ENCODE measurements at regions not wholly inside any gene's neighbourhood (a gene's known extent, or its start where the extent isn't known, plus 50 kb on each side); places are given as distances from the start of the nearest gene placed in this dataset.

GRCh38 chr11:86740628-86741483 is 59.5 kb upstream of the PRSS23 start:
- POLR2A ChIA-PET (ENCODE audit: partially characterized antibody), result no interaction called here
- peak overlapping the region; percentile 61 for H2AFZ ChIP-seq (ENCODE audit: low read length)
- TF ChIP-seq CTBP2 (IDR thresholded peaks at IDR 0.05; ENCODE audit: borderline replicate concordance, insufficient read depth, insufficient read length, low read length) (no peak), ATF2 (IDR thresholded peaks at IDR 0.05; ENCODE audit: low read length) (peak; percentile 58; the same call in 1 of the 2 replicates), TEAD4 (IDR thresholded peaks at IDR 0.05; ENCODE audit: low read depth, low read length) (peak; percentile 46; the same call in 1 of the 2 replicates), POU5F1 (IDR thresholded peaks at IDR 0.05; ENCODE audit: low read depth, low read length) (no peak), JUN (IDR thresholded peaks at IDR 0.05; ENCODE audit: low read depth, low read length) (peak; percentile 99), HDAC2 (IDR thresholded peaks at IDR 0.05; ENCODE audit: borderline replicate concordance in 1 of 2, low read depth in 2 of 2, low read length in 2 of 2) (no peak), BACH1 (IDR thresholded peaks at IDR 0.05; ENCODE audit: low read length) (peak; percentile 73), CREB1 (IDR thresholded peaks at IDR 0.05) (no peak)
- TF ChIP-seq, protein P1, sequence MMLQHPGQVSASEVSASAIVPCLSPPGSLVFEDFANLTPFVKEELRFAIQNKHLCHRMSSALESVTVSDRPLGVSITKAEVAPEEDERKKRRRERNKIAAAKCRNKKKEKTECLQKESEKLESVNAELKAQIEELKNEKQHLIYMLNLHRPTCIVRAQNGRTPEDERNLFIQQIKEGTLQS (IDR thresholded peaks at IDR 0.05; ENCODE audit: insufficient read depth, low read depth, low read length), result peak; percentile 86

More at GRCh38 chr11:86740628-86741483, 59.5 kb upstream of the PRSS23 start:
- Histone ChIP-seq H3K36me3 (ENCODE audit: control insufficient read depth in 2 of 4, insufficient read depth in 4 of 4, low read length in 3 of 4) (no peaks in the 10 kb centered on the region), H3K27me3 (replicated peaks in 1 of 4; ENCODE audit: control insufficient read depth in 3 of 4, extremely low read depth in 1 of 4, insufficient read depth in 3 of 4, low read length in 3 of 4) (no peaks in the 10 kb centered on the region), H3K4ac (replicated peaks; ENCODE audit: insufficient read length, low read depth, low read length) (no peak overlapping the region), H3K79me2 (ENCODE audit: control insufficient read depth in 1 of 2, insufficient read depth in 2 of 2, low read length in 2 of 2) (no peaks in the 10 kb centered on the region), H4K91ac (replicated peaks; ENCODE audit: insufficient read length, low read length) (peak overlapping the region; percentile 58), H2BK15ac (ENCODE audit: low read length) (no peak overlapping the region), H4K8ac (ENCODE audit: extremely low read depth, insufficient read depth, low read length) (no peak overlapping the region; the same call in 1 of the 2 replicates), H2BK20ac (ENCODE audit: low read length) (peak overlapping the region; percentile 43; the same call in 1 of the 2 replicates), H3K9me3 (ENCODE audit: insufficient read depth in 2 of 2, low read depth in 1 of 2, low read length in 1 of 2) (no peaks in the 10 kb centered on the region), H3K4me2 (ENCODE audit: insufficient read depth in 1 of 2, low read depth in 2 of 2, low read length in 2 of 2) (no peak overlapping the region), H2BK5ac (ENCODE audit: low read depth, low read length) (peak overlapping the region; percentile 74), H2AK5ac (ENCODE audit: low read depth, low read length) (peak overlapping the region; percentile 68; the same call in 1 of the 2 replicates), H2BK120ac (replicated peaks; ENCODE audit: low read depth, low read length) (no peak overlapping the region), H3K56ac (replicated peaks; ENCODE audit: insufficient read length, low read depth, low read length) (no peak overlapping the region), H3K23ac (ENCODE audit: insufficient read length) (no peak overlapping the region), H3K18ac (ENCODE audit: extremely low read depth, low read length) (peak overlapping the region; percentile 44), H4K5ac (ENCODE audit: insufficient read length, low read depth, low read length) (no peak overlapping the region), H3K79me1 (ENCODE audit: low read depth, low read length) (no peaks in the 10 kb centered on the region), H3K14ac (ENCODE audit: insufficient read length) (no peak overlapping the region), H3K9ac (replicated peaks in 1 of 4; ENCODE audit: extremely low read depth in 1 of 4, low read depth in 3 of 4, low read length in 3 of 4) (no peak overlapping the region; a peak in 1 of 7 replicates), H3K4me3 (ENCODE audit: extremely low read depth in 1 of 4, insufficient read depth in 2 of 4, low read depth in 3 of 4, low read length in 4 of 4) (0 out of 8 replicates have a peak overlapping the region, but pooled peaks of 1 of the 4 experiments have one; percentile 4), H4K20me1 (replicated peaks in 1 of 2; ENCODE audit: control insufficient read depth in 1 of 2, insufficient read depth in 2 of 2, low read length in 2 of 2) (no peaks in the 10 kb centered on the region), H3K27ac (ENCODE audit: low read depth, low read length) (peak overlapping the region; percentile 56; the same call in 1 of the 2 replicates), H2BK12ac (ENCODE audit: low read depth, low read length) (peak overlapping the region; percentile 89), H3K23me2 (ENCODE audit: low read depth, low read length) (no peaks in the 10 kb centered on the region), H3K4me1 (replicated peaks in 1 of 4; ENCODE audit: control insufficient read depth in 3 of 4, insufficient read depth in 4 of 4, low read length in 3 of 4) (peaks cover 0 to 14% (median 7%) of the 10 kb centered on the region in 4 experiments; a peak in 4 of 7 replicates)
- peak in 1 of 2 experiments; percentile 58 for DNase-seq (ENCODE audit: low read depth in 1 of 2, low spot score in 2 of 2)
- CTCF ChIA-PET (ENCODE audit: partially characterized antibody), result interaction anchor here (0.9 to 1.4 kb wide), 5 partner anchors 10 to 134 kb away, joined by 3 to 4 read pairs (median 4); no protein-coding TSS in a partner anchor
- FAIRE-seq, result no peak
- WGBS, 2 experiments (ENCODE audit: extremely low coverage in 1 of 2, insufficient coverage in 1 of 2, insufficient read length in 1 of 2, insufficient replicate concordance in 2 of 2, low coverage in 1 of 2, low lambda C conversion rate in 2 of 2, missing lambda C conversion rate in 1 of 2), result 83% methylated on average over 7 of the region's 7 CpGs; no CpG with 5 or more reads in 1 of the 2 experiments
